Fibroblast of lung (primary cell): ENCODE measurements at regions not wholly inside any gene's neighbourhood (a gene's known extent, or its start where the extent isn't known, plus 50 kb on each side); places are given as distances from the start of the nearest gene placed in this dataset.

ENCODE experiments used
- CTCF ChIP-seq, 2 donors: IDR thresholded peaks in 1 of 2; conservative IDR thresholded peaks in 1 of 2; 1 replicate in 1 of 2; 2 replicates in 1 of 2; pipeline ENCODE4 v1.5.1; 2011 to 2012; ENCODE audit warnings: low read length in 2 of 2, control low read depth in 1 of 2, inconsistent platforms in 1 of 2, low read depth in 1 of 2, mild to moderate bottlenecking in 1 of 2
- EZH2 ChIP-seq: IDR thresholded peaks from 2 replicates; pipeline ENCODE4 v1.5.1; 2012; ENCODE audit warnings: low read length, control low read depth, mild to moderate bottlenecking; ENCODE audit errors: missing control alignments

GRCh38 chr6:84854811-84855400 is 90.5 kb upstream of the TBX18 start:
- TF ChIP-seq EZH2 (no peak), CTCF (conservative IDR thresholded peaks at IDR 0.05 in 1 of 2, IDR thresholded peaks at IDR 0.05 in 1 of 2; ENCODE audit: low read depth in 1 of 2, low read length in 2 of 2) (no peak)
